ENCODE measurements at regions not wholly inside any gene's neighbourhood (a gene's known extent, or its start where the extent isn't known, plus 50 kb on each side); places are given as distances from the start of the nearest gene placed in this dataset.

GRCh38 chrX:128396601-128397000, 344.4 kb upstream of the ACTRT1 start:
- no peak for TF ChIP-seq CTCF (IDR thresholded peaks at IDR 0.05)
- TF ChIP-seq POLR2A (IDR thresholded peaks at IDR 0.05): no peak

All from heart left ventricle (tissue), 13 donors.